Thyroid gland (tissue), 4 donors: ENCODE measurements at regions not wholly inside any gene's neighbourhood (a gene's known extent, or its start where the extent isn't known, plus 50 kb on each side); places are given as distances from the start of the nearest gene placed in this dataset.

Experiments
- POLR2A ChIP-seq, 2 donors: fragments of 450-650 bp; IDR thresholded peaks; one replicate each; pipeline ENCODE4 v1.6.1; 2017; ENCODE audit warnings: antibody characterized with exemption in 2 of 2, mild to moderate bottlenecking in 2 of 2, moderate library complexity in 1 of 2
- TF ChIP-seq, protein P1 (sequence below), 6 experiments: fragments of 200-600 bp in 3 of 6; fragments of 450-650 bp in 3 of 6; sonication (generic) in 3 of 6; IDR thresholded peaks; one replicate each; pipeline ENCODE4 v1.5.1; 2016 to 2019; ENCODE audit warnings: antibody characterized with exemption in 6 of 6, mild to moderate bottlenecking in 2 of 6, inconsistent platforms in 1 of 6, moderate library complexity in 1 of 6

- TF ChIP-seq, protein P1, sequence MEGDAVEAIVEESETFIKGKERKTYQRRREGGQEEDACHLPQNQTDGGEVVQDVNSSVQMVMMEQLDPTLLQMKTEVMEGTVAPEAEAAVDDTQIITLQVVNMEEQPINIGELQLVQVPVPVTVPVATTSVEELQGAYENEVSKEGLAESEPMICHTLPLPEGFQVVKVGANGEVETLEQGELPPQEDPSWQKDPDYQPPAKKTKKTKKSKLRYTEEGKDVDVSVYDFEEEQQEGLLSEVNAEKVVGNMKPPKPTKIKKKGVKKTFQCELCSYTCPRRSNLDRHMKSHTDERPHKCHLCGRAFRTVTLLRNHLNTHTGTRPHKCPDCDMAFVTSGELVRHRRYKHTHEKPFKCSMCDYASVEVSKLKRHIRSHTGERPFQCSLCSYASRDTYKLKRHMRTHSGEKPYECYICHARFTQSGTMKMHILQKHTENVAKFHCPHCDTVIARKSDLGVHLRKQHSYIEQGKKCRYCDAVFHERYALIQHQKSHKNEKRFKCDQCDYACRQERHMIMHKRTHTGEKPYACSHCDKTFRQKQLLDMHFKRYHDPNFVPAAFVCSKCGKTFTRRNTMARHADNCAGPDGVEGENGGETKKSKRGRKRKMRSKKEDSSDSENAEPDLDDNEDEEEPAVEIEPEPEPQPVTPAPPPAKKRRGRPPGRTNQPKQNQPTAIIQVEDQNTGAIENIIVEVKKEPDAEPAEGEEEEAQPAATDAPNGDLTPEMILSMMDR (IDR thresholded peaks at IDR 0.05), result no peak
- no peak for TF ChIP-seq POLR2A (IDR thresholded peaks at IDR 0.05)
These were observed 218.3 kb upstream of the DTNBP1 start for GRCh38 chr6:15881150-15881549.
